BLaER1 (cell line): ENCODE measurements at regions not wholly inside any gene's neighbourhood (a gene's known extent, or its start where the extent isn't known, plus 50 kb on each side); places are given as distances from the start of the nearest gene placed in this dataset.
A peak's percentile ranks its signal among the peaks of the same experiment; 100 is the strongest.

Experiments used
- H3K27ac ChIP-seq: shearing (Covaris generic); formaldehyde crosslinking; 2 replicates; pipeline ENCODE4 v1.8.1; 2022
- H3K27me3 ChIP-seq: shearing (Covaris generic); formaldehyde crosslinking; 2 replicates; pipeline ENCODE4 v1.8.1; 2022
- H3K36me3 ChIP-seq: shearing (Covaris generic); formaldehyde crosslinking; 2 replicates; pipeline ENCODE4 v1.8.1; 2022
- H3K4me1 ChIP-seq: shearing (Covaris generic); formaldehyde crosslinking; 2 replicates; pipeline ENCODE4 v1.8.1; 2022
- H3K4me2 ChIP-seq: shearing (Covaris generic); formaldehyde crosslinking; 2 replicates; pipeline ENCODE4 v1.8.1; 2022
- H3K4me3 ChIP-seq: shearing (Covaris generic); formaldehyde crosslinking; 2 replicates; pipeline ENCODE4 v1.8.1; 2022
- H3K9ac ChIP-seq: shearing (Covaris generic); formaldehyde crosslinking; 2 replicates; pipeline ENCODE4 v1.8.1; 2022
- H3K9me3 ChIP-seq: shearing (Covaris generic); formaldehyde crosslinking; 2 replicates; pipeline ENCODE4 v1.8.1; 2022
- H4K20me1 ChIP-seq: shearing (Covaris generic); formaldehyde crosslinking; 2 replicates; pipeline ENCODE4 v1.8.1; 2022
- Cebpa-rat ChIP-seq: shearing (Covaris generic); IDR thresholded peaks from 2 replicates; pipeline ENCODE4 v1.8.1; 2022

DNA sequence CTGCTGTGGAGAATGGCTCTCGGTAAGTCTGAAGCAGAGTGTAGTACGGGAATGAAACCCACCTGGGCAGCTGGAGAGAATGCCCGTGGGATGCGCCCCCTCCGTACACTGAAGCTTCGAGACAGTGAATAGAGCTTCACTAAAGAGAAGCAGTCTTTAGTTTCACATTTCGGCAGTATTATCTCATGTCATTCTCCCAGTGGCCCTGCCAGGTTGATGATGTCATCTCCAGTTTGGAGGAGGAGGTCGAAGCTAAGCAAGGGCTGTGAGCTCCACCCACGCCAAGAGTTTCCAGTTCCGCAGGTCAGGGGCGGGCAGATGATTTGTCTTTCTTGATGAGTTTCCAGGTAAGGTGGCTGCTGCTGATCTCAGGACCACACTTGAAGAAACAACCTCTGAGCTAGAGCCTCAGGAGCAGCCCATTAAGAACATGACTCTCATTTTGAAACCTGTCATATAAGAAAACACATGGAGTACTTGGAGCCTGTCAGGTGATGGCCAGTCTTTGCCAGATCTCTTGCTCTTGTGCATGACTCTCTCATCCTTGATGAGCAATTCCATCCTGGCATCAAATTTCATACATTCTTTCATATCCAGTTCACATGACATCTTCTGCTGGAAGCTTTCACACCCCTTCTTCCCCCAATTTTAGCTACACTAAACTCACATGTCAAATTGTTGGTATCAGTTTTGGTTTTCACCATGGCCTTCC lies 475.0 kb downstream of the RNF144A start:
- Histone ChIP-seq H3K27me3 (no peaks in the 10 kb centered on the region), H3K9ac (no peak overlapping the region), H3K9me3 (no peaks in the 10 kb centered on the region), H3K4me1 (no peaks in the 10 kb centered on the region), H3K27ac (no peak overlapping the region), H3K4me2 (no peak overlapping the region), H3K4me3 (no peak overlapping the region), H4K20me1 (no peaks in the 10 kb centered on the region), H3K36me3 (no peaks in the 10 kb centered on the region)
- no peak for TF ChIP-seq Cebpa-rat

DNA sequence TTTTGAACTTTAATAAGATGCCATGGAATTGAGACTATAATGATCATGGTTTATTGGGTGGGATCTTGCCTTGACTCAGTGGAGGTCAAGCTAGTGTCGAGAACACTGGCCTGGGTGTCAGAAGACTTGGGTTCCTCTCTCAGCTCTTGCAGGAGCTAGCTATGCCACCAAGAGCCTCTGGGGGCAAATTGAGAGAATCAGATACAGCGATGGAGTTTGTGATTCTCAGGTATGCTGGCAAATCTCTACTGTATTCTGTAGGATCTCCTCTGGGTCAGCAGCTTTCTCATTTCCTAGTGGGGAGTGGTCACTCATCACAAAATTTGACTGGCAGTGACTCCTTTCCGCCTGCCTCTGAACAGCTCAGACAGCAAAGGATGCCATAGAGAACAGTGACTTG lies 477.0 kb downstream of the RNF144A start:
- TF ChIP-seq Cebpa-rat = no peak
- H3K9me3 ChIP-seq = no peaks in the 10 kb centered on the region
- no peak overlapping the region for H3K27ac ChIP-seq
- H3K4me1 ChIP-seq = no peaks in the 10 kb centered on the region
- no peak overlapping the region for H3K4me3 ChIP-seq
- no peak overlapping the region for H3K4me2 ChIP-seq
- H3K27me3 ChIP-seq = no peaks in the 10 kb centered on the region
- H3K9ac ChIP-seq = no peak overlapping the region
- H4K20me1 ChIP-seq = no peaks in the 10 kb centered on the region
- no peaks in the 10 kb centered on the region for H3K36me3 ChIP-seq

DNA sequence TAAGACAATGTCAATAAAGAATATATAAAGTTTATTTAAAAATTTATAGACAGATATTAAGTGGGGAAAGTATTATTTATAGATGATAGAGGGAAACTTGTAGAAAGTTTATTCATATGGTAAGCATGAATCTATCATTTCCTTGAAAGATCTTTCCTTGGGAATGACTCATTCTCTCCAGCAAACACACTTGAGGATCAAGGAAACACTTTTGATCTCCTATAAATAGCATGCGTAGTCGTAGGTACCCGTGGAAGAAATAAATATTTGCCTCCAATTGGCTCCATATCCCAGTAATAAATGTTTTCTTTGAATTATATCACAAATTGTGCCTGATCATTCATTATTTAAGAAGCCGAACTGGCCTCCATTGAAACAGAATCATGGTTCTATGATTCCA lies 483.4 kb downstream of the RNF144A start:
- Histone ChIP-seq H4K20me1 (no peaks in the 10 kb centered on the region), H3K4me2 (no peak overlapping the region), H3K27me3 (no peaks in the 10 kb centered on the region), H3K4me1 (peaks cover 11% of the 10 kb centered on the region), H3K9me3 (no peaks in the 10 kb centered on the region), H3K27ac (no peak overlapping the region), H3K4me3 (no peak overlapping the region), H3K36me3 (no peaks in the 10 kb centered on the region), H3K9ac (no peak overlapping the region)
- TF ChIP-seq Cebpa-rat = no peak

DNA sequence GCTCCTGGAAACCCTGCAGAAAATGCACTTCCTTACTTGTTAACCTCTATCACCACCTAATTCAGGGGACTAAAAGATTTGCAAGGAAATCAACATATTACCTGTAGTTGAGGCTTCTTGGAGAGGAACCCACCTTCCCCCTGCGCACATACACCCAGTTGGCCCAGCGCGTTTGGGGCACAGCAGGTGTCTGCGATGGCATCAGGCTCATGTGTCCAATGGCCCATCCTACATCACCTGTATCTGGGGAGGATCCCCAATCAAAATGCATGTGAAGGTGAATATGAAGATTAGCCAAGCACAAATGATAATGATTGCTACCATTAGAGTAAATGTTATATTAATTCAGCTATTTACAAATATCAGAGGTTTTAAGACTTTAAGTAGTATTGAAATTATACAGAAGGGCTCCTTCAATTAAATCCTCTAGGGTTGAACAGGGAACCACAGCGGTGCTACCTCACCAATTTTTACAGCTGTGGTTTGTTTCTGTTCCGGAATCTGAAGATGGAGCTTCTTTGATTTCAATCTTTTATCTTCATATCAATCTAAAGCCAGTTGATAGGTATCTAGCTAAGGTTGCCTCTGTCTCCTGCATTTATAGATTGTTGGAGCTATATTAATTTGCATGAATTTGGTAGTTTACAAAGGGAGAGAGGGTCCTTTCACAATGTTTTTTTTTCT lies 486.0 kb downstream of the RNF144A start:
- H3K36me3 ChIP-seq = no peaks in the 10 kb centered on the region
- H4K20me1 ChIP-seq = no peaks in the 10 kb centered on the region
- peak overlapping the region; percentile 59 for H3K4me2 ChIP-seq
- no peaks in the 10 kb centered on the region for H3K27me3 ChIP-seq
- H3K4me3 ChIP-seq = no peak overlapping the region
- TF ChIP-seq Cebpa-rat = no peak
- H3K9ac ChIP-seq = no peak overlapping the region
- H3K9me3 ChIP-seq = no peaks in the 10 kb centered on the region
- H3K27ac ChIP-seq = no peak overlapping the region
- peaks cover 11% of the 10 kb centered on the region for H3K4me1 ChIP-seq

DNA sequence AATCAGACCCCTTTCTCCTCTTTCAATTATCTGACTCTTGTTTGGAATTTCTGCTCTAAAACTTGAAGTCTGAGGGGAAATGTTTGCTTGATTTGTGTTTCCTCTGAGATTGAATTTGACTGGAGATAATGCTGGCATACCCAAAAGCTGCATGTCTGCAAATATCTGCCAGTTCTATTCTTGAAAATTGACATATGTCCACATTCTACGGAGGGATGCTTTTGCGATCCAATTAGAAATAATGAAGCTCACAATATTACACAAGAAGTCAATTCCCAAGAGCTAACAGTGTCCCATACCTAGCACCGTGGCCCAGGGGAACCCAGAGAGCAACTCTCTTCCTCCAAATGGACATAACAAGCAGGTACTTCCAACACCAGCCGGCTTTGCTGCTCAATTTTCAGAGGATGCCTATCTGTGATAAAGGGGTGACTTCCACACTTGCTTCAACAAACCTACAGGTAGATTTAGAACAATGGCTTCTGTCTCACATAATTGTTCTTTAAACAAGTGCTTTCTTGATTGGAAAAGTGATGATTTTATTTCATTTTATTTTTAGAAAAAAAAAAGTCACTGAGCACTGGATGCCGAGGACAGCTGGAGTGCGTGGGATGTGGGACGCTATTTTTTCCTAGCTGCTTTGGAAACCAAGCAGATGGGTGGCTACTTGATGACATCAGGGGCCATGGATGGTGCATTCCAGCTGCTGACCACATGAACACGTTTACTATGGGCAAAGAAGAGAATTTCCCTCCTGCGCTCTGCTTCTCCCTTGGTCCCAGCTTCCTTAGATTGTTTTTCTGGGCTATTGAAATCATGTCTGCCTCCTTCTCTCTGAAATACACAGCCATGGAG lies 488.9 kb downstream of the RNF144A start:
- no peak for TF ChIP-seq Cebpa-rat
- H3K4me2 ChIP-seq = no peak overlapping the region
- H3K9ac ChIP-seq = no peak overlapping the region
- H3K4me1 ChIP-seq = peaks cover 11% of the 10 kb centered on the region
- no peaks in the 10 kb centered on the region for H3K9me3 ChIP-seq
- no peak overlapping the region for H3K4me3 ChIP-seq
- H3K27ac ChIP-seq = no peak overlapping the region
- no peaks in the 10 kb centered on the region for H3K27me3 ChIP-seq
- H4K20me1 ChIP-seq = no peaks in the 10 kb centered on the region
- no peaks in the 10 kb centered on the region for H3K36me3 ChIP-seq

DNA sequence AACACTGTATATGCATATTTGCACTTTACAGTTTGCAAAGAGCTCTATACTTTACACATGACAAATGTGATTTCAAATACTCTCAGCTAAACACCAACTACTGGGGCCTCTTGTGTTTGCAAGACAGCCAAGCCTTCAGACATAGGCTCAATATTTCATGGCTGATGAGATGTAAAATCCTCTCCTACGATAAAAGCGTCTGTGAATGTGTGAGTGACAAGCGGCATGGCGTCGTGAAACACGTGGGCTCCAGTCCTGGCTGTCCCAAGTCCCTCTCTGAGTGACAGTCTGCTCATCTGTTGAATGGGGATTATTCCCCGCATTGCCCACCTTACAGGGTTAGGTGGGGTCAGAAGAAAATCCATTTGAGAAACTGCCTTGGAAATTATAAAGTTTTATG lies 489.8 kb downstream of the RNF144A start:
- no peaks in the 10 kb centered on the region for H3K27me3 ChIP-seq
- no peaks in the 10 kb centered on the region for H4K20me1 ChIP-seq
- H3K9me3 ChIP-seq = no peaks in the 10 kb centered on the region
- no peak overlapping the region for H3K4me3 ChIP-seq
- H3K27ac ChIP-seq = no peak overlapping the region
- no peak overlapping the region for H3K9ac ChIP-seq
- H3K36me3 ChIP-seq = no peaks in the 10 kb centered on the region
- peaks cover 11% of the 10 kb centered on the region for H3K4me1 ChIP-seq
- TF ChIP-seq Cebpa-rat = no peak
- no peak overlapping the region for H3K4me2 ChIP-seq

DNA sequence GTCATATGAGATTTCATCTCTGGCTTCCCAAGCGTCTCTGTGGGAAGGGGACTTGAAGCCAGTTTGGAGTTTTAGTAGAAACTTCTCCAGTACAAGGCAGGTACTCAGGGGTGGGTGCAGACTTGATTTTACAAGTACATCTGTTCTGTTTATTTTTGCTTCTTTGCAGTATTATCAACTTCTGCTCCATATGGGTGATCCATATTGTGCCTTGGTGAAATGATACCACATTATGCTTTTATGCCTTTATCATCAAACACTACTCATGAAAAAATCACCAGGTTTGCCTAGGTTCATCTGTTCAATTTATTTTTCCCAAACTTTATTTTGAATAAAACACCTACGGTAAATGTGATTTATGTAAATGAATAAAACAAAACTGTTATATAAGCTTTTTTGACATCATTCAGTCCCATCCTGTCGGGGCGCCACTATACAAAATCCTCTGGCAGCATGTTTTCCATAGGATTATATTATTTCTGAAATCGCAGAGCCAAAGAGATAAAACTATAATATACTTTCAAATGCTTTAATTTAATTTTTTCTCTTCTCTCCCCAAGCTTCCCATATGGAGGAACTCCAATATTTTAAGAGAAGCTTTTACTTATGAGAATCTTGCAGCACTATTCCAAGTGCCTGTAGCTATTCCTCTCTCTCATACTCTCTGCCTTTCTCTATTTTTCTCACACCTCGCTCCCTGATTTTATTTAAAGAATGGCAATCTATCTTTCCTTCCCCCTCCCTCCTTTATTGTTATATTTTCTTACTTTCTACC lies 490.9 kb downstream of the RNF144A start:
- H3K4me3 ChIP-seq = no peak overlapping the region
- H3K27me3 ChIP-seq = no peaks in the 10 kb centered on the region
- no peaks in the 10 kb centered on the region for H3K9me3 ChIP-seq
- H3K36me3 ChIP-seq = no peaks in the 10 kb centered on the region
- TF ChIP-seq Cebpa-rat = no peak
- no peaks in the 10 kb centered on the region for H4K20me1 ChIP-seq
- H3K4me1 ChIP-seq = peaks cover 3% of the 10 kb centered on the region
- no peak overlapping the region for H3K4me2 ChIP-seq
- H3K9ac ChIP-seq = no peak overlapping the region
- no peak overlapping the region for H3K27ac ChIP-seq

DNA sequence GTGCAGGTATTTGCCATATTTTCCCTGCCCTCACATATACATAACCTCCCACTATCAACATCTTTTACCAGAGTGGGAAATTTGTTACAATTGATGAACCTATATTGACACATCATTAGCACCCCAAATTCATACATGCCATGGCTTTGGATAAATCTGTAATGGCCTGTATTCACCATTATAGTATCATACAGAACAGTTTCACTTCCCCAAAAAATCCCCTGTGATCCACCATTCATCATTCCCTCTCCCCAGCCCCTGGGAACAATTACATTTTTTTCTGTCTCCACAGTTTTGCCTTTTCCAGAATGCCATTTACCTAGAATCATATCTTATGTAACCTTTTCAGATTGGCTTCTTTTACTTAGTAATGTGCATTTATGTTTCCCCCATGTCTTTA lies 494.5 kb downstream of the RNF144A start:
- Histone ChIP-seq H3K36me3 (no peaks in the 10 kb centered on the region), H3K4me2 (no peak overlapping the region), H3K27ac (no peak overlapping the region), H3K9ac (no peak overlapping the region), H3K27me3 (no peaks in the 10 kb centered on the region), H3K4me1 (no peaks in the 10 kb centered on the region), H3K4me3 (no peak overlapping the region), H3K9me3 (no peaks in the 10 kb centered on the region), H4K20me1 (no peaks in the 10 kb centered on the region)
- TF ChIP-seq Cebpa-rat = no peak

DNA sequence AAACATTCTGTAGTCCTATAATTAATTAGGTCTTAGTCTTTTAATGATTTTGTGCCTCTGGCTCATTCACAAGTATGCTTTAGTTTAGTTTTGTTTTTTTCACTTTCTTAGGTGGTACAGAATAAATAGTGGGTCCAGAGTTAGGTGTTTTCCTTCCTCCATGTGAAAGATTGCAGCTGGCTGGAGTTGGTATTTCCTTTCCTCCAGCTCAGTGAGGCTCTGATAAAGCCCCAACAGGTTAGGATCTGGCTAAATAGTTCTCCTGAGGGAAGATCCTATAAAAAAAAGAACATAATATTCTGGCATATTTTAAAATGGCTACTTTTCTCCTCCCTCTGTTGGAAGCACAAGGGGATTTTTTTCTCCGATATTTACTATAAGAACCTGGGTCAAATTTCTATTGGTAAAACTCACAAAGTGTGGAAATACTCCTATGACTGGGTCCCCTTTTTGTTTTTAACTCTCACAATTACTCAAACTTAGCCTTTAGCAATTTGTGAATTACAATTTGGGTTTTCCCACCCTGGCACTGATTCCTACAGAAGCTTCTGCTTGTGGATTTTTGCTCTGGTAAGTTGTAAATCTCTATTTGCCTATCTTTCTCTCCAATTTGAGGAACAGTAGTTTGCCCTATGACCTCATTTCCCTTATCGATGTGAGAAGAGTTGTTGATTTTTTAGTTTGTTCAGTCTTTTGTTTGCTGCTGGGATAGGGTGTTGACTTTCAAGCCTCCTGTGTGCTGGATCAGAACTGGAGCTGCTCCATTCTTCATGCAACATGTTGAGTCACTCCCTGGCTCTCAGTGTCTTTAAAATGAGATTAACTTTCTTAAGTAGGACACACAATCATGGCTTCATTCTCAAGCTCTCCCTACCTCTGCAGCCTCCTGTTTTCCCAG lies 500.9 kb downstream of the RNF144A start:
- H3K9ac ChIP-seq = no peak overlapping the region
- no peaks in the 10 kb centered on the region for H3K9me3 ChIP-seq
- no peaks in the 10 kb centered on the region for H3K4me1 ChIP-seq
- TF ChIP-seq Cebpa-rat = no peak
- no peak overlapping the region for H3K27ac ChIP-seq
- H3K36me3 ChIP-seq = no peaks in the 10 kb centered on the region
- no peaks in the 10 kb centered on the region for H4K20me1 ChIP-seq
- H3K4me2 ChIP-seq = no peak overlapping the region
- H3K4me3 ChIP-seq = no peak overlapping the region
- H3K27me3 ChIP-seq = peaks cover 9% of the 10 kb centered on the region; the same call in 1 of the 2 replicates
